Heart right ventricle (tissue), 16 donors: ENCODE measurements at regions not wholly inside any gene's neighbourhood (a gene's known extent, or its start where the extent isn't known, plus 50 kb on each side); places are given as distances from the start of the nearest gene placed in this dataset.

Experiments
- ATAC-seq, 8 donors: fragments of 200-7000 bp; cut with Tn5 transposase; one replicate each; pipeline ENCODE4 v1.9.1; 2020; ENCODE audit warnings: mild to moderate bottlenecking in 8 of 8, moderate library complexity in 8 of 8, moderate number of reproducible peaks in 1 of 8
- DNase-seq, 2 donors: peaks; one replicate each; pipeline ENCODE4 v3.0.0-alpha.2; 2020
- H3K27ac ChIP-seq, 10 donors: fragments of 200-600 bp; sonication (generic) in 2 of 10; one replicate each; pipeline versions ENCODE4 v1.5.0 to v1.8.0; 2020 to 2022; ENCODE audit warnings: mild to moderate bottlenecking in 3 of 10
- H3K27me3 ChIP-seq, 7 donors: fragments of 200-600 bp; one replicate each; pipeline ENCODE4 v1.8.0; 2021 to 2022; ENCODE audit warnings: mild to moderate bottlenecking in 2 of 7
- H3K36me3 ChIP-seq, 9 donors: fragments of 200-600 bp; sonication (generic) in 1 of 9; one replicate each; pipeline versions ENCODE4 v1.5.0 to v1.8.0; 2020 to 2022; ENCODE audit warnings: mild to moderate bottlenecking in 2 of 9
- H3K4me1 ChIP-seq, 9 donors: fragments of 200-600 bp; sonication (generic) in 1 of 9; one replicate each; pipeline versions ENCODE4 v1.5.0 to v1.8.0; 2020 to 2022; ENCODE audit warnings: mild to moderate bottlenecking in 4 of 9
- H3K4me3 ChIP-seq, 10 donors: fragments of 200-600 bp; sonication (generic) in 2 of 10; one replicate each; pipeline versions ENCODE4 v1.5.0 to v1.8.0; 2020 to 2022; ENCODE audit warnings: mild to moderate bottlenecking in 7 of 10, moderate library complexity in 2 of 10
- H3K9me3 ChIP-seq, 11 donors: fragments of 200-600 bp in 10 of 11; sonication (generic) in 2 of 11; one replicate each; pipeline versions ENCODE4 v1.5.0 to v1.8.0; 2013 to 2022; ENCODE audit warnings: mild to moderate bottlenecking in 2 of 11, control low read depth in 1 of 11, moderate library complexity in 1 of 11
- WGBS, 2 donors: extraction: QIAGEN DNeasy Blood & Tissue Kit; methylation state at CpG; one replicate each; pipeline ENCODE4 v1.1.7; 2013; ENCODE audit warnings: inconsistent platforms in 1 of 2; 5-methylcytosine and 5-hydroxymethylcytosine counted together
- intact Hi-C, 10 donors: fragments of 100-400 bp; cut with DNase I; formaldehyde crosslinking; loops; one replicate each; pipeline versions ENCODE4 v1.11.1 to v1.14.2; 2022
- TF ChIP-seq, protein P1 (sequence below), 9 donors: fragments of 200-600 bp; sonication (generic) in 2 of 9; IDR thresholded peaks; one replicate each; pipeline versions ENCODE4 v1.5.0 to v1.8.0; 2021 to 2022; ENCODE audit warnings: antibody characterized with exemption in 9 of 9, mild to moderate bottlenecking in 5 of 9, moderate library complexity in 1 of 9
- donor health status: Arrhythmogenic right ventricular cardiomyopathy.
- donor health status: ischemic (EF 13 %, LVEDD 7.1; RV severe dilation, severe dysfunction).
- donor health status: healthy with polysubstance abuse.
- donor health status: DM: no; HTN: yes; CAD: no.
- donor health status: DM: no; HTN: no; CAD: no.
- donor health status: ischemic (EF 25% LVEDD 6.9; RV normal size, moderate dysfunction).
- donor health status: ischemic (EF 25% LVEDD 5.7; RV mildly dilated, moderate dysfunction).
- donor health status: healthy.
- donor health status: DM: yes; HTN: yes; CAD: no.
- donor health status: Ischemic cardiomyopathy.
- donor health status: ischemic (EF 35%, LVEDD 5.7; RV mildly dilated, moderate dysfunction).
- donor health status: nonischemic (EF 11% LVEDD 7.7; RV severe dilation, severe dysfunction).
- donor health status: DM: yes; HTN: yes; CAD: no.
- donor health status: PGD.
- donor health status: ischemic (EF 29% LVEDD 5.4; RV normal size, mild dysfunction).
- donor health status: nonischemic (EF 23%, LVEDD 6.1; RV moderate dilation, normal function).

DNA sequence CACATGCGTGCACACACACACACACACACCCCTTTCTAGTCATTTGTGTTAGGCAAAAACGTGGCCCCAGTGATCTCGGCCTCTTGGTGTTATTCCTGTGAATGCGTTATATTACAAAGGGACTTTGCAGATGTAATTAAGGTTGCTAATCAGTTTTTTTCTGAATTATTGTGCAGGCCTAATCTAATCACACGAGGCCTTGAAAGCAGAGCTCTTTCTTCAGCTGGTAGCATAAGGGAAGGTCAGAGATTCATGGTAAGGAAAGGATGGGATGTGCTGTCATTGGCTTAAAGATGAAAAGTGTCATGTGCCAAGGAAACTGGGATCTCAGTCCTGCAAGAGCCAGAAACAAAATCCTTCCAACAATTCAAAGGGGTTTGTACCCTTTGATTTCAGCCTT lies 113.4 kb upstream of the ELAC2 start:
- H3K27me3 ChIP-seq, result peaks cover 0 to 4% (median 0%) of the 10 kb centered on the region in 7 donors
- intact Hi-C loops, result no loop called here
- ATAC-seq (no peak), DNase-seq (no peak)
- TF ChIP-seq, protein P1, sequence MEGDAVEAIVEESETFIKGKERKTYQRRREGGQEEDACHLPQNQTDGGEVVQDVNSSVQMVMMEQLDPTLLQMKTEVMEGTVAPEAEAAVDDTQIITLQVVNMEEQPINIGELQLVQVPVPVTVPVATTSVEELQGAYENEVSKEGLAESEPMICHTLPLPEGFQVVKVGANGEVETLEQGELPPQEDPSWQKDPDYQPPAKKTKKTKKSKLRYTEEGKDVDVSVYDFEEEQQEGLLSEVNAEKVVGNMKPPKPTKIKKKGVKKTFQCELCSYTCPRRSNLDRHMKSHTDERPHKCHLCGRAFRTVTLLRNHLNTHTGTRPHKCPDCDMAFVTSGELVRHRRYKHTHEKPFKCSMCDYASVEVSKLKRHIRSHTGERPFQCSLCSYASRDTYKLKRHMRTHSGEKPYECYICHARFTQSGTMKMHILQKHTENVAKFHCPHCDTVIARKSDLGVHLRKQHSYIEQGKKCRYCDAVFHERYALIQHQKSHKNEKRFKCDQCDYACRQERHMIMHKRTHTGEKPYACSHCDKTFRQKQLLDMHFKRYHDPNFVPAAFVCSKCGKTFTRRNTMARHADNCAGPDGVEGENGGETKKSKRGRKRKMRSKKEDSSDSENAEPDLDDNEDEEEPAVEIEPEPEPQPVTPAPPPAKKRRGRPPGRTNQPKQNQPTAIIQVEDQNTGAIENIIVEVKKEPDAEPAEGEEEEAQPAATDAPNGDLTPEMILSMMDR (IDR thresholded peaks at IDR 0.05), result no peak
- no peaks in the 10 kb centered on the region for H3K4me1 ChIP-seq
- 54 to 59% methylated on average over 5 of the region's 5 CpGs for WGBS, 2 donors
- no peak overlapping the region for H3K4me3 ChIP-seq
- H3K9me3 ChIP-seq, result no peaks in the 10 kb centered on the region
- no peak overlapping the region for H3K27ac ChIP-seq
- H3K36me3 ChIP-seq, result no peaks in the 10 kb centered on the region

DNA sequence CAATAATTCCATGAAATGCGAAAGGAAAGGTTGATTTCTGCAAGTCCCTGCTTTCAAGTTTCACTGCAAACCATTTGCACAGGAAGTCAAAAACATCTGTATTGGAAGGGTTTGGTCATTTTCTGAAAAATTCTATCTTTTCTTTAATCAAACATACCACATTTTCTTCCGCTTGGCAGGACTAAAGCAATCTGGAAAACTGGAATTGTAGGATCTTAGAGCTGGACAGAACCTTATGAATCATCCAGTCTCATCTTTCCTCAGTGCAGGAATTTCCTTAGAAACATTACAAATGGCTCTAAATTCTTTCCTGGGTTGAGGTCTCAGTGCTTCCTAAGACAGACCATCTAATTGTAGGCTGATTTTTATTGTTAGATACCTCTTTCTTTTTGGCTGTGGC lies 111.5 kb upstream of the ELAC2 start:
- peaks cover 0 to 4% (median 0%) of the 10 kb centered on the region in 7 donors for H3K27me3 ChIP-seq
- H3K27ac ChIP-seq, result no peak overlapping the region
- no peaks in the 10 kb centered on the region for H3K36me3 ChIP-seq
- no peaks in the 10 kb centered on the region for H3K4me1 ChIP-seq
- intact Hi-C loops, result no loop called here
- no peaks in the 10 kb centered on the region for H3K9me3 ChIP-seq
- DNase-seq, result no peak
- WGBS, 2 donors, result 81 to 85% methylated on average over 2 of the region's 2 CpGs
- H3K4me3 ChIP-seq, result no peak overlapping the region
- ATAC-seq, result no peak
- TF ChIP-seq, protein P1 (IDR thresholded peaks at IDR 0.05), result no peak

DNA sequence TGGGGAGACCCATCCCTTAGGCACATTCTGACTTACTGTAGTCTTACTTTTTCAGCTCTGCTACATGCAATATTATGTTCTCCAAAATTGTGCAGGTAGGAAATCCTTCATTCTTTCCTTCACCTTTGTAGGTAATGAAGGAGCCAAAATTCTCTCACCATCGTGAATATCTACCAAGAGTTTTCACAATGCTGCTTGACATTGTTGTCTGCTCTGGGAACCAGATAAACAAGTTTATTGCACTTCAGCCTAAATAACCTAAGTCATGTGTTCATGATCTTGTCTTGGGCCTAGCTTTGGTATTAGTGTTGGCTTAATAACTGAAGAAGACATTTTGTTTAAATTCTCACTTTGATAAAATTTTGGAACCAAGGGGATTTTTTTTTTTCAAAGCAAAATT lies 110.8 kb upstream of the ELAC2 start:
- Histone ChIP-seq H3K9me3 (no peaks in the 10 kb centered on the region), H3K27ac (no peak overlapping the region)
- TF ChIP-seq, protein P1 (IDR thresholded peaks at IDR 0.05), result no peak

DNA sequence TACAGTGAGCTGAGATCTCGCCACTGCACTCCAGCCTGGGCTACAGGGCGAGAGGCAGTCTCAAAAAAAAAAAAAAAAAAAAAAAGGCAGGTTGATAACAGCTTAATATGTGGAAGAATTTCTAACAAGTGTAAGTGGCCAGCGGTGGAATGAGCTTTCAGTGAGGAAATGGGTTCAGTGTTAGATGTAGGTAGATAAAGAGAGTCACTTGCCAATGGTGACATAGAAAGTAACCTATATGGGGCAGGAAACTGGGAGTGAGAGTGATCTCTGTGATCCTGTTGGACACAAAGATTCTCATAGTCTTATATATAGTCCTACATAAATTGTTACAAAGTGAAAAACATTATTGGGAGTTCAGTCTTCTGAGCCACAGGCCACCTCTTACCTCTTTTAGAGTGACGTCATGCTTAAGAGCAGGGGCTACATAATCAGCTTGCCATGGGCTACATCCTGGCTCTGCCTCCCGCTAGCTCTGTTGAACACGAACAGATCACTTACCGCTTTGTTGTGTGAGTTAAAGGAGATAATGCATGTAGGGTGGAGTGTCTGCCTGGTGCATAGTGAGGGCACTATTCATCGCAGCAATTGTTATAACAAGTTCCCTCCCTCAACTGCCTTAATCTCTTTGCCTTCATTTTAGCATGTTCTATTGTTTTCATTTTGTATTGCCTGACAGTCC lies 110.2 kb upstream of the ELAC2 start:
- TF ChIP-seq, protein P1 (IDR thresholded peaks at IDR 0.05), result no peak
- ATAC-seq, result no peak
- no peaks in the 10 kb centered on the region for H3K9me3 ChIP-seq

More for the DNA sequence above, 110.8 kb upstream of the ELAC2 start:
- peaks cover 0 to 4% (median 0%) of the 10 kb centered on the region in 7 donors for H3K27me3 ChIP-seq
- DNase-seq (no peak), ATAC-seq (no peak)
- H3K4me1 ChIP-seq, result no peaks in the 10 kb centered on the region
- H3K36me3 ChIP-seq, result no peaks in the 10 kb centered on the region
- intact Hi-C loops, result no loop called here
- WGBS, 2 donors, result 72 to 91% methylated on average over 1 of the region's 1 CpG
- H3K4me3 ChIP-seq, result no peak overlapping the region

More for the DNA sequence above, 110.2 kb upstream of the ELAC2 start:
- peaks cover 0 to 4% (median 0%) of the 10 kb centered on the region in 7 donors for H3K27me3 ChIP-seq
- H3K27ac ChIP-seq, result no peak overlapping the region
- H3K4me1 ChIP-seq, result no peaks in the 10 kb centered on the region
- H3K4me3 ChIP-seq, result no peak overlapping the region
- WGBS, 2 donors, result 72 to 75% methylated on average over 8 of the region's 8 CpGs
- no peak for DNase-seq
- no peaks in the 10 kb centered on the region for H3K36me3 ChIP-seq
- intact Hi-C loops, result no loop called here
